GM12864 (cell line): ENCODE measurements at regions not wholly inside any gene's neighbourhood (a gene's known extent, or its start where the extent isn't known, plus 50 kb on each side); places are given as distances from the start of the nearest gene placed in this dataset.
"Not testable (repeated sequence)": the region's sequence is repeated elsewhere in the genome, so short reads cannot be mapped to it uniquely, and the experiment has no call there.

Source experiments
- DNase-seq: peaks from one replicate; pipeline ENCODE4 v3.0.0-alpha.2; 2011; ENCODE audit warnings: low read depth
- H3K4me3 ChIP-seq: 2 replicates; pipeline ENCODE4 v1.5.1; 2011; ENCODE audit warnings: mild to moderate bottlenecking, low read depth, low read length, control low read depth
- TF ChIP-seq, protein P1 (sequence below): IDR thresholded peaks from 2 replicates; pipeline ENCODE4 v1.5.1; 2011; ENCODE audit warnings: low read depth, mild to moderate bottlenecking, moderate library complexity, low read length, control low read depth, inconsistent platforms; ENCODE audit errors: missing control alignments

GRCh38 chrX:7512845-7513244 lies 330.1 kb upstream of the VCX start:
- DNase-seq: no peak
- TF ChIP-seq, protein P1, sequence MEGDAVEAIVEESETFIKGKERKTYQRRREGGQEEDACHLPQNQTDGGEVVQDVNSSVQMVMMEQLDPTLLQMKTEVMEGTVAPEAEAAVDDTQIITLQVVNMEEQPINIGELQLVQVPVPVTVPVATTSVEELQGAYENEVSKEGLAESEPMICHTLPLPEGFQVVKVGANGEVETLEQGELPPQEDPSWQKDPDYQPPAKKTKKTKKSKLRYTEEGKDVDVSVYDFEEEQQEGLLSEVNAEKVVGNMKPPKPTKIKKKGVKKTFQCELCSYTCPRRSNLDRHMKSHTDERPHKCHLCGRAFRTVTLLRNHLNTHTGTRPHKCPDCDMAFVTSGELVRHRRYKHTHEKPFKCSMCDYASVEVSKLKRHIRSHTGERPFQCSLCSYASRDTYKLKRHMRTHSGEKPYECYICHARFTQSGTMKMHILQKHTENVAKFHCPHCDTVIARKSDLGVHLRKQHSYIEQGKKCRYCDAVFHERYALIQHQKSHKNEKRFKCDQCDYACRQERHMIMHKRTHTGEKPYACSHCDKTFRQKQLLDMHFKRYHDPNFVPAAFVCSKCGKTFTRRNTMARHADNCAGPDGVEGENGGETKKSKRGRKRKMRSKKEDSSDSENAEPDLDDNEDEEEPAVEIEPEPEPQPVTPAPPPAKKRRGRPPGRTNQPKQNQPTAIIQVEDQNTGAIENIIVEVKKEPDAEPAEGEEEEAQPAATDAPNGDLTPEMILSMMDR: no peak
- no peak overlapping the region for H3K4me3 ChIP-seq

- no peak for DNase-seq
- TF ChIP-seq, protein P1: no peak
- no peak overlapping the region for H3K4me3 ChIP-seq
These were observed 339.7 kb upstream of the VCX start for GRCh38 chrX:7503251-7503650.

- H3K4me3 ChIP-seq: no peak overlapping the region
- DNase-seq: no peak
- TF ChIP-seq, protein P1: no peak
These were observed 342.6 kb upstream of the VCX start for GRCh38 chrX:7500386-7500785.

DNA sequence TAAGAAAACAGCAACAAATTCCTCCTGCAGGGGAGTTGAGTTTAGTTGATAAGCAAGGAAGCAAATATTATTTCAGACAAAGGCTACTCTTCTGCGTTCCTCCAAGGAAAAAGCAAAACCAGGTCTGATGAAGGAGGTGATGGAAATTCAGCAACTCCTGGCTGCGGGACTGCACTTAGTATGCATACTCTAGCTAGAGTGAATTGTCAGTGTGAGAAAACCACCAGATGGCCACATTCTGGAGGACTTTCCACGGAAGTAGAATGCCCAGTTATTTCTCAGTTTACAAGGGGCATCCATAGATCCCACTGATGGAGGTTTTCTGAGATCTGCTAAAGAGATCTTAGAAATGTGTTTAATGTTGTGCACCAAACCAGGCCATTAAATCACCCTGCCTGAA lies 338.6 kb upstream of the PUDP start:
- DNase-seq: no peak
- H3K4me3 ChIP-seq: no peak overlapping the region
- TF ChIP-seq, protein P1: no peak

DNA sequence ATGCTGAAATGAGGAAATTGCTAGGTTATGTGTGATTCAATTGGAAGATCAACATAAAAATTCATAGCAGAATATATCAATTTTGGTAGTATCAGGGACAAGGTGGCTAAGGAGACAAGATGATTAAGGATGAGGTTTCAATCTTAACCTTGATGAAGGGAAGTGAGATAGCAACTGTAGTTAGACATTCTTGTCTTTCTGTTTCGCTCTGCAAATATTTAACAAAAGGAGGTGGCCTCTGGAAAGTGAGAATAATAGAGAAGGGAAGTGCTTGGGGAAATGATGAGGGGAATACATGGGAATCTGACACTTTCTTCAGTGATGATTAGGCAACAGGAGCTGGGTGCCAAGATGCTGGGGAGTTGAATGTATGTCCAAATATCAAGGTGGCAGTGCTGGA lies 337.1 kb upstream of the PUDP start:
- no peak overlapping the region for H3K4me3 ChIP-seq
- TF ChIP-seq, protein P1: no peak
- no peak for DNase-seq

GRCh38 chrX:7480721-7481120 lies 332.8 kb upstream of the PUDP start:
- H3K4me3 ChIP-seq: no peak overlapping the region
- no peak for DNase-seq
- TF ChIP-seq, protein P1: no peak

GRCh38 chrX:7462110-7462509 lies 314.2 kb upstream of the PUDP start:
- no peak for DNase-seq
- TF ChIP-seq, protein P1: no peak
- no peak overlapping the region for H3K4me3 ChIP-seq

GRCh38 chrX:7461051-7461450 lies 313.1 kb upstream of the PUDP start:
- not testable (repeated sequence) for DNase-seq

More at GRCh38 chrX:7461051-7461450, 313.1 kb upstream of the PUDP start:
- H3K4me3 ChIP-seq: not testable (repeated sequence)
